ENCODE measurements at regions not wholly inside any gene's neighbourhood (a gene's known extent, or its start where the extent isn't known, plus 50 kb on each side); places are given as distances from the start of the nearest gene placed in this dataset.

DNA sequence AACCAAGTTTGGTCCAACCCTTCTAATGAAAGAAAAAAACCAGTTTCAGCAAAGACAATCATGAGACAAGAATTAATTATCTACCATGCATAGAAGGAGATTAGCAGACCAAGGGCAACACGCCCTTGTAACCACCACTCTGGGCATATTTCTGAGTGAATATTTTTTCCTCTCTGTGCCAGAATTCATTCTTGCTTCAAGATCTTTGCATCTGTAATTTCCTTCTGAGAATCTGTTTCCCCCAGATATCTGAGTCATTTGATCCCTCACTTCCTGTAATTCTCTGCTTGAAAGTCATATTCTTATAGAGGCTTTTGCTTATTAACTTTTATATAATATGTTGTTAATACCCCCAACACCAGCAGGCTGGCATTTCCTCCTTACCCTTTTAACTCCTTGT lies 243.7 kb downstream of the SLC16A7 start:
- TF ChIP-seq CTCF (IDR thresholded peaks at IDR 0.05) (no peak), ZFX (IDR thresholded peaks at IDR 0.05; ENCODE audit: borderline replicate concordance) (no peak)
- no peak overlapping the region for H3K27ac ChIP-seq

GRCh38 chr12:59843260-59843843 lies 247.5 kb downstream of the SLC16A7 start:
- no peak for TF ChIP-seq CTCF (IDR thresholded peaks at IDR 0.05)
- TF ChIP-seq ZFX (IDR thresholded peaks at IDR 0.05; ENCODE audit: borderline replicate concordance): no peak
- peak overlapping the region; percentile 30 for H3K27ac ChIP-seq

GRCh38 chr12:59844750-59845149 lies 248.9 kb downstream of the SLC16A7 start:
- TF ChIP-seq CTCF (IDR thresholded peaks at IDR 0.05): no peak
- no peak for TF ChIP-seq ZFX (IDR thresholded peaks at IDR 0.05; ENCODE audit: borderline replicate concordance)
- H3K27ac ChIP-seq: no peak overlapping the region

DNA sequence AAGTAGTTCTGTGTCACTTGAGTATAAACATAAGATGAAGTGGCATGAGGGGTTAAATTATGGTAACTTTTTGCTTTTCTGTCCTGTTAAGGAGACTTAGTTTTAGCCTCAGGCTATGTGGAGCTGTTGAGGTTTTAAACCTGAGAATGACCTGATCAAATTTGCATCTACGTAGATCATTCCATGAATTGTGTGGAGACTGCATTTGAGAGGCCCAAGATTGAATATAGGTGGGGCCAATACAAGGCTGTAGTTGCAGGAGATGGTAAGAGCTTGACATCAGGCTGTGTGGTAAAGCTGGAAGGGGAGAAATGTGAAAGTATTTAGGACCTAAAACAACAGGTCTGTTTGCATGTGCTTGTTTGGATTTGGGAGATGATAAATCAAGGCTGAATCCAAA lies 249.5 kb downstream of the SLC16A7 start:
- TF ChIP-seq ZFX (IDR thresholded peaks at IDR 0.05; ENCODE audit: borderline replicate concordance): no peak
- no peak for TF ChIP-seq CTCF (IDR thresholded peaks at IDR 0.05)
- H3K27ac ChIP-seq: no peak overlapping the region

DNA sequence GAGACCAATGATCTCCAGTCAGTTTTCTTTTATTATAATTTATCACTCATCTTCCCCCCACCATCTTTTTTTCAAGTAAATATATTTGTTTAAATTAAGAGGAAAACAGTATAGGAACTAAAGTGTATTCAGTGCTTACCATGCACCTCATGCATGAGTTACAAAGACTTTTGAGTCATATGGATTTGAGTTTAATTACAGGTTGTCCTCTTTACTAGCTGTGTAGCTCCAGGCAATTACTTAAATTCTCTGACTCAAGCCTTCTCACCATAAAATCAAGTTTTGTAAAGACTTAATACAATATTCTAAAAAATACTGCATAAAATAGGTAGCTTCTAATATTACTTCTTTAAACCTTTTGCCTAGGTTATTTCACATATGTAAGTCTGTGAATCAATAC lies 251.3 kb downstream of the SLC16A7 start:
- no peak overlapping the region for H3K27ac ChIP-seq
- TF ChIP-seq ZFX (IDR thresholded peaks at IDR 0.05; ENCODE audit: borderline replicate concordance) (no peak), CTCF (IDR thresholded peaks at IDR 0.05) (no peak)

DNA sequence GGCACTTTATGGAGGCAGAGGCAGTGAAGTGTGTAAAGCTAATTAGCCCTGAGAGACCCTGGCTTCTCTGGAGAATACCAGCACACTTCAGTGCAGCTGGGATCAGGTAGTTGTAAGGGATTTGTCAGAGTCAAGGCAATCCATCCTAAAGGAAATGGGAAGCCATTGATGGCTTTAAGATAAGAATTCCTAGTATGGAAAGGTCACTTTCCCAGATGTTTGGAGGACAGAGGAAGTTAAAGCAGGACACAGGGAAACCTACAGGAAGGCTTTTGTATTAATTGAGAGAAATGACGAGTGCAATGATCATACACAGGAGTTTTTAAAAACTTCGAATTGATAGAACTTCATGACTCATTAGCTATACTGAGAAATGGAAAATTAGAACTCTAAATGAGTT lies 254.4 kb downstream of the SLC16A7 start:
- no peak for TF ChIP-seq CTCF (IDR thresholded peaks at IDR 0.05)
- TF ChIP-seq ZFX (IDR thresholded peaks at IDR 0.05; ENCODE audit: borderline replicate concordance): no peak
- no peak overlapping the region for H3K27ac ChIP-seq

GRCh38 chr12:59858508-59859170 lies 262.8 kb downstream of the SLC16A7 start:
- TF ChIP-seq ZFX (IDR thresholded peaks at IDR 0.05; ENCODE audit: borderline replicate concordance) (no peak), CTCF (IDR thresholded peaks at IDR 0.05) (no peak)
- no peak overlapping the region for H3K27ac ChIP-seq

Measured in 22Rv1 (cell line).